HG03457 (cell line): ENCODE measurements at regions not wholly inside any gene's neighbourhood (a gene's known extent, or its start where the extent isn't known, plus 50 kb on each side); places are given as distances from the start of the nearest gene placed in this dataset.
"Not testable (repeated sequence)": the region's sequence is repeated elsewhere in the genome, so short reads cannot be mapped to it uniquely, and the experiment has no call there.

Experiments used
- ATAC-seq: cut with Tn5 transposase; IDR thresholded peaks from one replicate; pipeline ENCODE4 v1.9.1; 2021; ENCODE audit warnings: moderate number of reproducible peaks; ENCODE audit not compliant: unreplicated experiment

DNA sequence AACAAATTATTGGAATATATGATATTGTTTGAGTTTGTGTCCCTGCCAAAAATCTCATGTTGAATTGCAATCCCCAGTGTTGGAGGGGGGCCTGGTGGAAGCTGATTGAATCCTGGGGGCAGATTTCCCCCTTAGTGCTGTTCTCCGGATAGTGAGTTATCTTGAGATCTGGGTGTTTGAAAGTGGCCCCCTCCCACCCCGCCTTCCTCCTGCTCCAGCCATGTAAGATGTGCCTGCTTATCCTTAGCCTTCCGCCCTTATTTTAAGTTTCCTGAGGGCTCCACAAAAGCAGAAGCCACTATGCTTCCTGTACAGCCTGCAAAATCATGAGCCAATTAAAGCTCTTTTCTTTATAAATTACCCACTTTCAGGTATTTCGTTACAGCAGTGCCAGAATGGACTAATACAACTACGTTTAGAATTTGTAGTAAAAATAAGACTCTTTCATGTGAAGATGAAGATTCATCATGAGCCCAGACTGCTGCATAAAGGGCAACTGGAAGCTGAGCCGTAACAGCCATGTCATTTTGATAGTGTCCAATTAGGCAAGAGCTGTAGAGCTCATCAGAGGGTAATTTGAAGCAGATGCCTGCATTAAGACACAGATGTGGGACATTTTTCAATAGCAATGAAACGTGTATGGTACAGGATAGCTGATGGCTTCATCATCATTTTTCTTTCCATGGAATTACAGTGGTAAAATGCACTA, 1007.2 kb downstream of the REEP3 start:
- ATAC-seq = no peak

DNA sequence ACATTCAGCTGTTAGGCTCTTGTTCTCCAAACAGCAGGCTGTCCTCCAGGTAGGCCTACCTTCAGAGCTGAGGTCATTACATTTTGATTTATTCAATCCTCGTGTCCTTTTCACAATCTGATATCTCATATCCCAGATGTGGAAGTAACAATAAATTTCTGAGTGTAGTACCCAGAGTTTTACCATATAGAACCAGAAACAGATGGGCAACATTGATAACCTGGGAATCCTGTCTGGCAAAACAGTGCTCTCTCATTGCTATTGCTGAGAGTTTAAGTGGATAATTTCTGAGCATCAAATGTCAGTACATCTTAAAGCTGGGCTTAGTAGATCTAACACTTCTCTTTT, 1007.8 kb downstream of the REEP3 start:
- ATAC-seq = no peak

DNA sequence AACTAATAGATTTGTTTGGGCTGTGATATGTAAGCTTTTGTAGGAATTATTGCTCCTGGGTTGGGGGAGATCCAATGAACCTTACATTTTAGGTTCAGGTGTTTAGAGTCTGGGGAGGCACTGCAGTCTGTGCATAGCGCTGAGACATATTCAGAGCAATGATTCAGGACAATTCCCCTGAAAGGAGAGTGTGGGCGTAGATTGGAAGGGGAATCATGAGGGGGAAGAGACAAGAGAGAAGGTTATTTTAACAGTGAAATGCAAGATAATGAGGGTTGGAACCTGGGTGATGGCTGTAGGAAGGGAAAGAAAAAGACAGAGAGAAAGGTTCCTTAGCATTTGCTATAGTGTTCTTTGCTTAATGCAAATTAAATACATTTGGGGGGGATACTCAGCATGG, 1013.4 kb downstream of the REEP3 start:
- no peak for ATAC-seq

DNA sequence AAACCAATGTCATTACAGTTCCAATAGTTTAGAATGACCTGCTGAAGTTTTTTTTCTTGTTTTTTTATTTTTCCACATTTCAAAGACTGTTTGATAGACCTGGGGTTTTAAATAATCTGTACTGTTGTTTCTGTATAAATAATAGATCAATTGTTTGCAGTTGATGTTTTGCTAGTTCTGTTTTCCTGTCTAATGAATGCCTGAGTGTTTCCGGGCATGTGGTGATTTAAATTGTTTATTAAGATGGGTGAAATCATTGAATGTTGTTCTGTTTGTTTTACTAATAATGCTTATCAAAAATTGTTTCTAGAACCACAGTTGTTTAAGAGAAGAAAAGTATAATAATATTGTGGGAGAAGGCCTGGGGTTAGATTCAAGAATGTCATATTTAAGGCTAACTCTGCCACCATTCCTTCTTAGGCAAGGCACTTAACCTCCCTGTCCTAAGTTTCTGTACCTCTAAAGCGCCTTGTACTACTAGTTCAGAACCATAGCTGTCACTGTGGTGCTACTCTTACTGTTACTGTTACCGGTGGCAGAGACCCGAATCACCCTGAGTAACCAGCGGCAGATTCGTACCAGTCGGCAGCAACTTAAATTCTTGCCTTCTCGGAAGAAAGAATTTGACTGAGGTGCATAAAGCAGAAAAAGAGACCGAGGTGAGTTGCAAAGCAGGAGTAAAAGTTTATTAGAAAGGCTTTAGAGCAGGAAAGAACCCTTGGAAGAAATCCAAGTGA, 1014.1 kb downstream of the REEP3 start:
- no peak for ATAC-seq

DNA sequence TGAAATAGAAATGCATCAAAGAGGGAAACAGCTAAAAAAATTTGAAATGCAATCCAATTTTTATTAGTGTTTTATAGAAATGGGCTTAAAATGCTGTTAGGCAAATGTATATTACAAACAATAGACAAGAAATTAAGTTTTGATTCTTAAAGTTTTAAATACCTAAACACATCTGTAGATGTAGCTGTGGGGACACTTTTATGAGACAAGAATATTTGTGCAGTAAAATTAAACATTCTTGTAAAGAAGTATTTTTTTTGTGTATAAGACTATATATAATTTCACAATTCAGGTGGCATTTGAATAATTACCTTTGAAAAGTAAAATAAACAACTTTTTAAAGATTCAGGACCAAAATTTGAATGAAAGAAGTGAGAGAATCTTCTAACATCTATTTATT, 1015.9 kb downstream of the REEP3 start:
- no peak for ATAC-seq

DNA sequence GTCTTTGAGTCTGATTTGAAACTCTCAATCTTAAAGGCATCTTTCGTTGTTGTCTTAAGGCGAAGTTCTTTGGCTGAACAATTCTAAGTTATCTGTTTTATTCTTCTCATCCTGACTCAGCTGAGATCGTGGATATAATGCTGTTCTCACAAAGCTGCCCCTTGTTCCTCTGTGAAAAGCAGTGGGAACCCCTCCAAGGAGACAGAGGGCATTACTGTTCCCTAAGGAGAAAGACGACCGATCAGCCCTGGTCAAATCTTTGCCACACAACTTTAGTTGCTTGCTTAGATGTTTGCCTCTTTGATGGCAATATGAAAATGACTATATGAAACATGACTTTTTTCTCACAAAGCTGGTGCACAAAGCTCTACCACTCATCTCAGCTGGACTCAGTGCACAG, 1016.7 kb downstream of the REEP3 start:
- ATAC-seq = no peak

DNA sequence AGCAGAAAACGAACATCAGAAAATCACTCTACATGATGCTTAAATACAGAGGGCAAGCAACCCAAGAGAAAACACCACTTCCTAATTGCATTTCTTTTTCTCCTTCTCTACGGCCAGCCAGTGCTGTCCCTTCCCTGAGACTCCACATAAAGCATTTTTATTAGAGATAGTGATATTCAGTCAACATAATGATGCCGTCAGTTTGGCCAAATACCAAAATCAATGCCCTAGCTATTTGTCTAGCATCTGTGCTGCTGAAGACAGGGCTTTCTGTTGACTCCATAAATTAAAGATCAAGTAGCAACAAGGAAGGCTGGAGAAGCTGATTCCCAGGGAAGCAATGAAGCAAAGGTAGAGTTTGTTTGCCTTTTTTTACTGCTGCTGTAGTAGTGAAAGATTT, 1024.9 kb downstream of the REEP3 start:
- no peak for ATAC-seq

DNA sequence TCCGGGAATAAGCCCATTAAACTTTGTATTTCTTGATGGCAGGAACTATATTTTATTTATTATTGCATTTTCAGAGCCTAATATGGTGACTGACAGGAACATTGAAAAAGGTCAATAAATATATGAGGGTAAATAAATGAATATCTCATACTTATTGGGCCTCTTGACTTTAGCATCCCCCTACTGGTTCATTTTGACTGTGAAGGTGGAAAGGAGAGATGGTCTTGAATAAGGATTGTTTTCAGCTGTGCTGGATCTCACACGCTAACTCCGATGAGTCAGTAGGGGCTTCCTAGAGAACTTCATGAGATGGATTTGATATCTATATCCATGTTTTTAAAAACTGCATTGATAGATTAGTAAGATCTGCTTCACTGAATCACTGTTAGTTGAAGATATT, 1026.0 kb downstream of the REEP3 start:
- ATAC-seq = no peak

DNA sequence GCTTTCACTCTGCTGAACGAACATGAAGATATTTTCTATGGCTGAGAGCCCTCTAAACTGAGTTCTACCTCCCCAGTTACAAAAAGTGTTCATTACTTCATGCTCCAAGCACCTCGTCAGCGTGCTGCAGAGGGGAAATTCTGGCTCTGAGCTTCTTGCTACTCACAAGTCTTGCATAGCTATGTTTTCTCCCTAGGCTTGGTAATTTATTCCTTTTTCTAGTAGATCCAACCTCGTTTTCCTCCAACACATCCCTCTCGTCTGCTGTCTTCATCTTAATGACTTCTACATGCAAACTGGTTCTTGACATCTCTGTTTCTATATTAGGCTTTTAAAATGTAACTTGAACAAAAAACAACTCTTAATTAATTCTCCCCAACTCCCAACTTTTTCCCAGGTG, 1034.5 kb downstream of the REEP3 start:
- no peak for ATAC-seq

DNA sequence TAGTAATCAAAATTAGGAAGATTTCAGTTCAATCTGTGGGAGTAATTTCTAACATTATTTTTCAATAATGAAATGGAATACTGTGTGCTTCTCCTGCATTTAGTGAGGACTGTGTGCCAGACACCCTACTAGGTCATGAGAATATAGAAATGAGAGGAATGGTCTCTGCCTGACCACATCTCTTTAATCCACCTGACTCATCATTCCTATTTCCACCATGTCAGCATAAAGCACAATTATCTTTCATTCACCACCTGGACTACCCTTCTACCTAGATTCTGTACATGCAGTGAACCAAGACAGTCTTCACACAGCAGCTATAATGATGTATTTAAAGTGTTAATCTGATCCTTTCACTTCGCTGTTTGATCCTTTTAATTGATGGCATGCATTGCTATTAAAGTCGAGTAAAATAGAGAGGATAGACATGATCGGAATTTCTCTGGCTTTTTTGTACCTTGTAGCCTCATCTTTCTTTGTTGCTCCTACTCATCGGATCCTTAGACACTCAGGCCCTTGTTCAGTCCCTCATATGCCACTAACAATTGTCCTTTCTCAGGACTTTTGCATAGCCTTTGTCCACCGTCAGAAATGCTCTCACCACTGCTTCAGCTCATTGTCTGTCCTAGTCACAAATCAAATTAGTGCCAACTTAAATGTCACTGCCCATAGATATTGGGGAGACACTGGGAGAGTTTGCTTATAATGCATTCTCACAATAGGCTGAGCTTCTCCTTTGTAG, 1037.1 kb downstream of the REEP3 start:
- ATAC-seq = no peak

DNA sequence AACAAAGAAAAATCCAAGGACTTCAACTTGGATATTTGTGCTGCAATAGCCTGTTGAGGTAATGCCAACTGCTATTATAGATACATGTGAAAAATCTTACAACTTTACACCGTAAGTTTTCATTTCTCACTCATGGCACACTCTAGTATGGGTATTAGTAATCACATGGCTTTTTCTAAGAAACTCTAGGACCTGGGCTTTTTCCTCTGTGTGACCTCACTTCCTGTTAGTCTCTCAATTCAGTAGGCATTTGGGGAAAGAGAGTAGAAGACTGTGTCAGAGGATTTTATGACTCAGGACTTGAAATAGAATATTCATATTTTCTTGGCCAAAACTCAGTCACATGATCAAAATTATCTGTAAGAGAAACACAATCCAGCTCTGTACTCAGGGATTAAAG, 1049.9 kb downstream of the REEP3 start:
- ATAC-seq = no peak

DNA sequence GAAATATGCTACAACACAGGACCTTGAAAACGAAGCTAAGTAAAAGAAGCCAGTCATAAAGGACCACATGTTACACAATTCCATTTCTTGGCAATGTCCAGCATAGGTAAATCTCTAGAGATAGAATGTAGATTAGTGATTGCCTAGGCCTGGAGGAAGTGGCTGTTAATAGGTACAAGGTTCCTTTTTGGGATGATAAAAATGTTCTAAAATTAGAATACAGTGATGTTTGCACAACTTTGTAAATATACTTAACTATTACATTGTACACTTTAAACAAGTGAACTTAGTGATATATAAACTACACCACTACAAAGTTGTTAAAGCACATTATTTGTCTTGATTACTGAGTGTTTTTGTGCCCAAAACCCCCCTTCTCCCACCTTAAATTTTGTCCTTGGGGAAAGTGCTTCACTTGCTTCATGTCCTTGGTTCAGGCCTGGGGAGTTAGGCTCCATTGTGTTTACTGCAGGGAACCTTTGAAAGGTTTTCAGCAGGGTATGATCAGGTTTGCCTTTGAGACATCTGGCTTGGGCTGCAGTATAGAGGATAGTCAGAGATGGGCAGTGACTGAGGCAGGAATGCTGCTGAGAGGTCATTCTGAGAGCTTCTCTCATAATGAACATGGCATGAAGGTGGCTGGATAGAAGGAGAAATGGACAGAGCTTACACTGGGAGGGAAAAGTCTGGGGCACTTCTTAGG, 1052.6 kb downstream of the REEP3 start:
- no peak for ATAC-seq

DNA sequence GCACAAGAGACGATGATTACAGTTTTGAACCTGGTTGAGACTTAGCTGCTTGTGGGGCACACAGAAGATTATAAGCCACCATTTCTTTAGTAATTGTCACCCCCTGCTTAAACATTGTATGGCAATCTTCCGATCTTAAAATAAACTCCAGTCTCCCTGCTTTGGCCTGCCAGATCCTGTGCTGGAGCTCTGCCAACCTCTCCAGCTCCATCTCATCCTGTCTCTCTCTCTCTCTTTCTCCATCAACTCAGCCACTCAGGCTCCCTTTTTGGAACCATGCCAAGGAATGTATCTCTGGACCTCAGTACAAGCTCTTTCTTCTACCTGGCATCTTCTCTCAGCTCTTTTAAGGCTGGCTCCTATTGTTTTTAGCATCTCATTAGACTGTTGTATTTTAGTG, 1053.2 kb downstream of the REEP3 start:
- ATAC-seq = no peak

DNA sequence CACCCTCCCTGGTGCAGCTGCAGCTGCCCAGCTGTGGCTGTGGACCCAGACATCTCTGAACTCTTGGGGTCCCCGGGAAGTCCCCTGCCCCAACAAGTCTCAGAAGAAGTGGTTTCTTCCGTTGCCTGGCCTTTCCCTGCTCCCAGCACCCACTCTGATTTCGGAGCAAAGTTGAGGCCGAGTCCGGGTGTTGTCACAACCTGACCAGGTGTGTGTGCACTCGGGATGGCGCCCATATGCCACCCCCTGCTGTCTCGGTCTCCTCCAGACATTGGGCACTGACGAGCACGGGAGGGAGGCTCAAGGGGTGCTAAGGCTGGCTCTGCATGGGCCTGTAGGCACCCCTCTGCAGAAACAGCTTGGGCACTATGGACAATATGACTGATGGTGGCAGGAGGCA, 1055.3 kb downstream of the REEP3 start:
- no peak for ATAC-seq

DNA sequence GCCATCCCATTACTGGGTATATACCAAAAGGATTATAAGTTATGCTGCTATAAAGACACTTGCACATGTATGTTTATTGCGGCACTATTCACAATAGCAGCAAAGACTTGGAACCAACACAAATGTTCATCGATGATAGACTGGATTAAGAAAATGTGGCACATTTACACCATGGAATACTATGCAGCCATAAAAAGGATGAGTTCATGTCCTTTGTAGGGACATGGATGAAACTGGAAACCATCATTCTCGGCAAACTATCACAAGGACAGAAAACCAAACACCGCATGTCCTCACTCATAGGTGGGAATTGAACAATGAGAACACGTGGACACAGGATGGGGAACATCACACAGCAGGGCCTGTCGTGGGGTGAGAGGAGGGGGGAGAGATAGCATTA, 1057.6 kb downstream of the REEP3 start:
- ATAC-seq = not testable (repeated sequence)

DNA sequence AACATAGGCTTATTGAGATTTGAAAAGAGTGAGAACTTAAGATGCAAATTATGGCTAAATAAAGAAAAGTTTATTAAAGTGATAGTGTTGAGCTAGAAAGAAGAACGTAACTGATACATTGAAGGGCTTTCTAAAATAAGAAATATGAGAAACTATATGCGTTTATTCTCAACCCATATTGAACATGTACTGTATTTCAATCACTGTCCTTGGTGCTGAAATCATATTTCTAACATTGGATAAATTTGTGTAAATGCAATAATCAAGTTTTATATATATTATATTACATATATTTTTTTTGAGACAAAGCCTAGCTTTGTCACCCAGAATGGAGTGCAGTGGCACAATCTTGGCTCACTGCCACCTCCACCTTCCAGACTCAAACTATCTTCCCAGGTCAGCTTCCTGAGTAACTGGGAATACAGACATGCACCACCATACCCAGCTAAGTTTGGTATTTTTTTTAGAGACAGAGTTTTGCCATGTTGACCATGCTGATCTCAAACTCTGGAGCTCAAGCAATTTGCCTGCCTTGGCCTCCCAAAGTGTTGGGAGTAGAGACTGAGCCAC, 1065.8 kb downstream of the REEP3 start:
- ATAC-seq = no peak

DNA sequence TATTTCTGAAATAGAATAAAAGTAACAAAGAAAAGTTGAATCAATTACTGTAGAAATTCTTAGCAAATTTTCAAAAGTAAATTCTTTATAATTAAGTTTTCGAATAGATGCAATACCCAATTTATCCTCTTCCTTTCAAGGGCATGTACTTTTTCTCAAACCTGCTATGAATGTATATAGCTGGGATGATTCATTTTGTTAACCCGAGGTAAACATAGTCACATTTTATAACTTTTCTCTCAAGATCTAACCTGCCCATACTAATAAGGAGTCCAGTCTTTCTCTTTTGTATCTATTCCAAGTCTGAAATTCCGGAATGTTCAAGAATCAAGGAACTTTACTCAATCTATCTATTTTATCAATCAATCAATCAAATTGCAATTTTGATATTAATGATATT, 1072.9 kb downstream of the REEP3 start:
- ATAC-seq = no peak

DNA sequence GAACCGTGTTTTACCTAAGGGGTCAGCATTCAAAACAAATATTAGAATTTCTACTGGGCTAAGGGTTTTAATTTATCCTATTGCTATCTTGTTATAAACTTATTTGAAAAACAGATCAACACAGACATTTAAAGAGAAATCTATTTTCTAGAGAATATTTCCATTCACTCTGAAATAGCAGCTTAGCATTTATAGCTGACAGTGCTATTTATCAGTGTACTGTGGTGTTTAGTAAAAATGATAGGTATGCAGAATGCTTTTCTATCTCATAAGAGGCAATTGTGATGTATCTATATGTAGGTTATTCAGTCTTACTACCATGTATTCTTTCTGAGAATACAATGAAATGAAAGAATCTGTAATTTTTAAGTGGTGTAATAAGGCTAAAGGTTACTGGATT, 1077.4 kb downstream of the REEP3 start:
- ATAC-seq = no peak

DNA sequence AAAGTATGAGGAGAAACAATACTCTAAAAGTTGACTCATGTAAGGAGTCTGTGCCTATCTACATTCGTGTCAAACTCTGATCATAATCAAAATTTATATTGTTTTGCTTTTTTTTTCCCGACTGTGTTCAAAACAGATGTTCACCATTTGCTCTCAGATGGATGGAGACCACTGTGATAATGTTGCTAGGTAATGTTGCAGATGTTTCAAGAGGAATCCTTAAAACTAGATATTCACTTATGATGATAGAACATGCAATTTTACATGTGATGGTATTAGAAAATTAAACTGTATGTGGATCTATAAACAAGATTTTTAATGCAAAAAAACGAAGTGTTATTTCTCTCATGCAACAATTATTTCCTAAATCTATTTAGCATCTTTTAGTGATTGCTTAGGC, 1080.1 kb downstream of the REEP3 start:
- no peak for ATAC-seq

DNA sequence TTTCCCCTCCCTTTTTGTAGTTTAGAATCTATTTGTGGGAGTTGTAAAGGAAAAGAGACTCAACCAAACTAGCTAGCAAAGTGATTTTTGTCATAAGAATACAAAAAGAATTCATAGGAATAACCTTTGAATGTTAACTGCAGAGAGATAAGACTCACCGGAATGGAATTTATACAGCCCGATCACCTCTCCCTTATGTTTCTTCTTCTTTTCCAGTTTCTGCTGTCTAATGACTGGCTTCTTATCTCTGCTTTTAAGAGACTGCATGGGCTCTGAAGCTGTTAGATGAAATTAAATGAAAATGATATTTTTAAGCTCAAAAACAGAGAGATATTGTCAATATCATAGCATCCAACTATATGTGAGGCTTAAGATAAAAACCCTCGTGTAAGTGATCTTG, 1095.9 kb downstream of the REEP3 start:
- no peak for ATAC-seq

DNA sequence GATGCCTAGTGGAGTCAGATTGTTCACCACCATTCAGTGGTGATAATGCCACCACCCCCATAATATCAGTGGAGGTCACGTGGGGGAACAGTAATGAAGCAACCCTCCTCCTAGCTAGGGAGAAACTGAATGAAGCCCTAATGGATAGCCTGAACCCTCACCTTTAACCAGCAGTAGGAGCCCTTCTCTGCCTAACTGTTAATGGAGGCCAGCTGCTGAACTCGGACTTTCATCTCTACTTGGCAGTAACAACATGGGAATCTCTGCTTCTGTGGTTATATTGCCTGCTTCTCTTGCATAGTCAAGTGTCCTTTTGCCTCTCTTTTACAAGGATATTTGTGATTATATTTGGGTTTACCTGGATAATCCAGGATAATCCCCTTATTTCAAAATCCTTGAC, 1097.9 kb downstream of the REEP3 start:
- ATAC-seq = no peak
